SK-N-SH treated with all-trans-retinoic acid at 6 μM for 48 hours (cell line): ENCODE measurements at regions not wholly inside any gene's neighbourhood (a gene's known extent, or its start where the extent isn't known, plus 50 kb on each side); places are given as distances from the start of the nearest gene placed in this dataset.

Source experiments
- ATAC-seq: fragments of 200-7000 bp; cut with Tn5 transposase; 3 replicates; pipeline ENCODE4 v1.9.1; 2020; ENCODE audit warnings: mild to moderate bottlenecking, moderate library complexity
- ARNTL ChIP-seq: fragments of 450-650 bp; formaldehyde crosslinking; IDR thresholded peaks from 2 replicates; pipeline ENCODE4 v1.5.0; 2020; ENCODE audit warnings: low read depth, mild to moderate bottlenecking, moderate library complexity, borderline replicate concordance
- BACH2 ChIP-seq: fragments of 250-450 bp; sonication (Bioruptor Pico); IDR thresholded peaks from 2 replicates; pipeline ENCODE4 v1.9.0; 2021; ENCODE audit warnings: mild to moderate bottlenecking, borderline replicate concordance
- CREB5 ChIP-seq: fragments of 250-450 bp; sonication (Bioruptor Pico); IDR thresholded peaks from 2 replicates; pipeline ENCODE4 v1.5.1; 2020; ENCODE audit warnings: low read depth, mild to moderate bottlenecking, moderate library complexity
- CSDC2 ChIP-seq: fragments of 250-450 bp; sonication (Bioruptor Pico); IDR thresholded peaks from 2 replicates; pipeline ENCODE4 v1.5.0; 2020; ENCODE audit warnings: mild to moderate bottlenecking, moderate library complexity
- ESRRG ChIP-seq: fragments of 250-450 bp; sonication (Bioruptor Pico); IDR thresholded peaks from 2 replicates; pipeline ENCODE4 v1.6.1; 2021; ENCODE audit warnings: mild to moderate bottlenecking
- GLIS3 ChIP-seq: fragments of 250-450 bp; sonication (Bioruptor Pico); IDR thresholded peaks from 2 replicates; pipeline ENCODE4 v1.5.0; 2020; ENCODE audit warnings: mild to moderate bottlenecking, moderate library complexity
- ISL1 ChIP-seq: fragments of 250-450 bp; sonication (Bioruptor Pico); IDR thresholded peaks from 2 replicates; pipeline ENCODE4 v2.1.2; 2022; ENCODE audit warnings: mild to moderate bottlenecking, moderate library complexity
- OSR1 ChIP-seq: fragments of 250-450 bp; sonication (Bioruptor Pico); IDR thresholded peaks from 2 replicates; pipeline ENCODE4 v1.8.0; 2022; ENCODE audit warnings: moderate library complexity, mild to moderate bottlenecking, inconsistent platforms
- PATZ1 ChIP-seq: fragments of 250-450 bp; sonication (Bioruptor Pico); IDR thresholded peaks from 2 replicates; pipeline ENCODE4 v1.8.0; 2020; ENCODE audit warnings: mild to moderate bottlenecking, moderate library complexity, borderline replicate concordance
- POU6F1 ChIP-seq: fragments of 250-450 bp; sonication (Bioruptor Pico); IDR thresholded peaks from 2 replicates; pipeline ENCODE4 v1.8.0; 2021; ENCODE audit warnings: low read depth, mild to moderate bottlenecking, moderate library complexity, borderline replicate concordance
- RARB ChIP-seq: fragments of 250-450 bp; sonication (Bioruptor Pico); IDR thresholded peaks from 2 replicates; pipeline ENCODE4 v1.8.0; 2021; ENCODE audit warnings: mild to moderate bottlenecking, moderate library complexity
- SNAI2 ChIP-seq: fragments of 250-450 bp; sonication (Bioruptor Pico); IDR thresholded peaks from 2 replicates; pipeline ENCODE4 v1.5.0; 2020; ENCODE audit warnings: mild to moderate bottlenecking, moderate library complexity
- TCF4 ChIP-seq: fragments of 250-450 bp; sonication (Bioruptor Pico); IDR thresholded peaks from 2 replicates; pipeline ENCODE4 v1.8.0; 2021; ENCODE audit warnings: mild to moderate bottlenecking, moderate library complexity, borderline replicate concordance
- TOX ChIP-seq: fragments of 250-450 bp; sonication (Bioruptor Pico); IDR thresholded peaks from 2 replicates; pipeline ENCODE4 v1.8.0; 2021; ENCODE audit warnings: mild to moderate bottlenecking, moderate library complexity, borderline replicate concordance
- TSHZ2 ChIP-seq: fragments of 250-450 bp; sonication (Bioruptor Pico); IDR thresholded peaks from 2 replicates; pipeline ENCODE4 v1.5.0; 2020; ENCODE audit warnings: mild to moderate bottlenecking, moderate library complexity
- ZC3H10 ChIP-seq: fragments of 250-450 bp; sonication (Bioruptor Pico); IDR thresholded peaks from 2 replicates; pipeline ENCODE4 v1.5.1; 2021; ENCODE audit warnings: mild to moderate bottlenecking, moderate library complexity
- ZFP3 ChIP-seq: fragments of 250-450 bp; sonication (Bioruptor Pico); IDR thresholded peaks from 2 replicates; pipeline ENCODE4 v1.5.0; 2020; ENCODE audit warnings: mild to moderate bottlenecking, moderate library complexity
- ZFP30 ChIP-seq: fragments of 450-650 bp; formaldehyde crosslinking; IDR thresholded peaks from 2 replicates; pipeline ENCODE4 v1.5.0; 2022; ENCODE audit warnings: mild to moderate bottlenecking, moderate library complexity
- ZNF565 ChIP-seq: fragments of 450-650 bp; formaldehyde crosslinking; conservative IDR thresholded peaks from 2 replicates; pipeline ENCODE4 v1.5.0; 2020; ENCODE audit warnings: low read depth, mild to moderate bottlenecking, moderate library complexity
- ZNF70 ChIP-seq: fragments of 450-650 bp; formaldehyde crosslinking; IDR thresholded peaks from 2 replicates; pipeline ENCODE4 v1.5.0; 2020; ENCODE audit warnings: mild to moderate bottlenecking, moderate library complexity
- ZNF8 ChIP-seq: fragments of 450-650 bp; formaldehyde crosslinking; IDR thresholded peaks from 2 replicates; pipeline ENCODE4 v1.5.0; 2020; ENCODE audit warnings: mild to moderate bottlenecking, moderate library complexity
- TF ChIP-seq, protein P1 (sequence below): fragments of 250-450 bp; sonication (Bioruptor Pico); IDR thresholded peaks from 2 replicates; pipeline ENCODE4 v1.5.1; 2021; ENCODE audit warnings: mild to moderate bottlenecking, moderate library complexity

- TF ChIP-seq ZNF565 (CRISPR knock-in tag) (no peak), CREB5 (no peak), ZNF70 (CRISPR knock-in tag) (no peak), OSR1 (CRISPR knock-in tag) (no peak), CSDC2 (CRISPR knock-in tag) (no peak), ZNF8 (CRISPR knock-in tag) (no peak), ESRRG (CRISPR knock-in tag) (no peak), TOX (CRISPR knock-in tag) (no peak), SNAI2 (CRISPR knock-in tag) (no peak), ZC3H10 (CRISPR knock-in tag) (no peak), POU6F1 (no peak), BACH2 (no peak), ARNTL (CRISPR knock-in tag) (no peak), ZFP3 (CRISPR knock-in tag) (no peak)
- peak; percentile 37; the same call in 2 of the 3 replicates for ATAC-seq
These were observed 373.4 kb downstream of the LPIN1 start for GRCh38 chr2:12119841-12120240.

- TF ChIP-seq RARB (no peak), CSDC2 (CRISPR knock-in tag) (no peak), ZFP30 (CRISPR knock-in tag) (no peak), ZC3H10 (CRISPR knock-in tag) (no peak), TOX (CRISPR knock-in tag) (no peak), ISL1 (CRISPR knock-in tag) (no peak), ZNF70 (CRISPR knock-in tag) (no peak), TSHZ2 (CRISPR knock-in tag) (no peak), ZNF565 (CRISPR knock-in tag) (no peak), CREB5 (no peak)
- TF ChIP-seq, protein P1, sequence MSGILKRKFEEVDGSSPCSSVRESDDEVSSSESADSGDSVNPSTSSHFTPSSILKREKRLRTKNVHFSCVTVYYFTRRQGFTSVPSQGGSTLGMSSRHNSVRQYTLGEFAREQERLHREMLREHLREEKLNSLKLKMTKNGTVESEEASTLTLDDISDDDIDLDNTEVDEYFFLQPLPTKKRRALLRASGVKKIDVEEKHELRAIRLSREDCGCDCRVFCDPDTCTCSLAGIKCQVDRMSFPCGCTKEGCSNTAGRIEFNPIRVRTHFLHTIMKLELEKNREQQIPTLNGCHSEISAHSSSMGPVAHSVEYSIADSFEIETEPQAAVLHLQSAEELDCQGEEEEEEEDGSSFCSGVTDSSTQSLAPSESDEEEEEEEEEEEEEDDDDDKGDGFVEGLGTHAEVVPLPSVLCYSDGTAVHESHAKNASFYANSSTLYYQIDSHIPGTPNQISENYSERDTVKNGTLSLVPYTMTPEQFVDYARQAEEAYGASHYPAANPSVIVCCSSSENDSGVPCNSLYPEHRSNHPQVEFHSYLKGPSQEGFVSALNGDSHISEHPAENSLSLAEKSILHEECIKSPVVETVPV: no peak
- peak; percentile 48; the same call in 1 of the 3 replicates for ATAC-seq
These were observed 374.1 kb downstream of the LPIN1 start for GRCh38 chr2:12120281-12121150.

DNA sequence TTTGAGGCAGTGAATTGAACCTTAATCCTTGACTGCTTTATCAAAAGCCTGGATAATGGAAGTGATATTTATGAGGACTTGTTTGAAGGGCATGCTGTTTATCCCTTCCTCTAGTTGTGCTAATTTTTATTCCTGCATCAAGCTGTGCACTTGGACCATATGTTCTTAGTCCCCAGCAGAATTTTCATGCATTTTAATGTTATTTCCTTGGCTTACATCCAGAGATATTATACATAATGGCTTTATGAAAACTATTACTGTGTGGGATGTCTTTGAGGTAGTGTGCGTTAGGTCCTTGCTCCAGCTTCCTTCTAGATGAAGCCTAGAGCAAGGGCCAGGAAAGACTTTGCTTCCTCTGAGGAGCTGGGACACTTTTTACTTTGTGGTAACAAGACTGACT, 378.4 kb downstream of the LPIN1 start:
- no peak for ATAC-seq
- no peak for TF ChIP-seq GLIS3 (CRISPR knock-in tag)
- TF ChIP-seq RARB: no peak
- no peak for TF ChIP-seq PATZ1
- no peak for TF ChIP-seq POU6F1
- no peak for TF ChIP-seq ZFP3 (CRISPR knock-in tag)
- TF ChIP-seq TCF4 (CRISPR knock-in tag): no peak
- no peak for TF ChIP-seq ZNF70 (CRISPR knock-in tag)
- no peak for TF ChIP-seq CSDC2 (CRISPR knock-in tag)
- no peak for TF ChIP-seq ESRRG (CRISPR knock-in tag)
- TF ChIP-seq, protein P1: no peak
- TF ChIP-seq ARNTL (CRISPR knock-in tag): no peak
- TF ChIP-seq ZFP30 (CRISPR knock-in tag): no peak
